ENCODE measurements at regions not wholly inside any gene's neighbourhood (a gene's known extent, or its start where the extent isn't known, plus 50 kb on each side); places are given as distances from the start of the nearest gene placed in this dataset.

DNA sequence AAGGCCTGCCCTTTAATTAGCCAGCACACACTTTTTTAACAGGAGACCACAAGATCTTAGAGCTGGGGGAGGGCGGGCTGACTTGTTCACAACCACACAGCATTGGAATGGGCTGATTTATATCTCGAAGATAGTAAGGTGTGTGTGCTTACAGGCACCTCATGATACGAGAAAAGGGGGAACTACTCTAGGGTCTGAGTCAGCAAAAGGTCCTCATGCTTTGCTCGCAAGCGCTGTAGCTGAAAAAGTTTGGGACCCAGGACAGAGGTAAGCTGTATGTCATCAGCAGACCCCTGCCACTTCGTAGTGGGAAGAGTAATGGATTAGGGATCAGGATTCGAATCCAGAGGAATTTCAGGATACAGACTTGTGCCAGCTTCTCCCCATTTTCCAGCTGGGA lies 88.9 kb upstream of the RBM19 start:
- TF ChIP-seq POLR2AphosphoS5 (IDR thresholded peaks at IDR 0.05; ENCODE audit: borderline replicate concordance, low read depth, low read length), result no peak
- TF ChIP-seq EZH2 (IDR thresholded peaks at IDR 0.05), result no peak
- no peak for TF ChIP-seq FOXP2 (optimal IDR thresholded peaks at IDR 0.05; ENCODE audit: control extremely low read depth, extremely low read length, insufficient read depth)

Measured in SK-N-MC (cell line).